Hematopoietic multipotent progenitor cell (in vitro differentiated cells): ENCODE measurements at regions not wholly inside any gene's neighbourhood (a gene's known extent, or its start where the extent isn't known, plus 50 kb on each side); places are given as distances from the start of the nearest gene placed in this dataset.

ENCODE experiments used
- DNase-seq, 3 donors: peaks; one replicate each; pipeline ENCODE4 v3.0.0-alpha.2; 2011 to 2015; ENCODE audit warnings: low read depth in 2 of 3, low spot score in 2 of 3

DNA sequence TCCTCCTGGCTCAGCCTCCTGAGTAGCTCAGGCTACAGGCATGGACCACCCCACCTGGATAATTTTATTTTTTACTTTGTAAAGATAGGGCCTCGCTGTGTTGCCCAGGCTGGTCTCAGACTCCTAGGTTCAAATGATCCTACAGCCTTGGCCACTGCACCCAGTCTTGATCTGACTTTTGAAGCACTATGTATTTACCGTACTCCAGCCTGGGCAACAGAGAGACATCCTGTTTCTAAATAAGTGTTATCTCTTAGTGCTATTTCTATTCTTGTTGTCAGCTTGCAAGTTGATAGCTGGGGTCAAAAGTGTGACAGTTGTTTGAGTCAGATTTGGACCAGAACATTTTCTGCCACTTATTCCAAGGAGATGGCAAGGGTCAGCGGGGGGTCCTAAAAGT is 486.4 kb downstream of the NPIPA7 start:
- DNase-seq: no peak

DNA sequence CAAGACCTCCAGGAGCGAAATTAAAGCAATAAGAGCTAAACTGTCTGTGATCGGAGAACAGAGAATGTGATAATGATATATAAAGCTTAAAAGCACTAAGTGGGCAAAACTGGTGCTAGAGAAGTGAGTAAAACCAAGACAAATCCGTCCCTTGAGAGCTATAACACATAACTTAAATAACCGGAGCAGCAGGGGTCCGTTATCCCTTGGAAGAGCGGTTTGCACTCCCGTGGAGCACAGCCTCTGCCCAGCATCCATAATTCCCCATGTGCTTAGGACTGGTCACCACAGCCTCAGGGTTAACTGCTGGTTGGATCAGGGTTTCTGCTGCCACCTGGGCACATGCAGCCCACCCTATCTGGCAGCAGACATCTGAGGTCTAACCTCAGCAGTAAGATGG is 489.0 kb downstream of the NPIPA7 start:
- DNase-seq: no peak

DNA sequence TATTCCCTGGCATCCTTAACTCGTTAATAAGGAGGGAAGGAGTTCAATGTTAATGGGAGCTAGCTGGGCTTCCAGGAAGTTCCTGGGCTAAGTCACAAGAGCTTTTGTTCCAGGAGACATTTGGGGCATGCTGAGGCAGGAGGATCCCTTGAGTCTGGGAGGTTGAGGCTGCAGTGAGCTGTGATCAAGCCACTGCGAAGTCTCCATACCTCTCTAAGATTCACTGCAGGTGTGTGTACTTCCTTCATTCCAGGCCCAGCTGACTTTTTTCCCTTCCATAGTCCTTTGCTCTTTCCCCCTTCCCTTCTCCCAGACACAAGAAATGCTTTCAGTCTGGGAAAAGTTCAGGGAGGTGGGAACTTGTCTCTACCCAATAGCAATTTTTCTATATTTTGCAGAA is 489.8 kb downstream of the NPIPA7 start:
- no peak for DNase-seq

DNA sequence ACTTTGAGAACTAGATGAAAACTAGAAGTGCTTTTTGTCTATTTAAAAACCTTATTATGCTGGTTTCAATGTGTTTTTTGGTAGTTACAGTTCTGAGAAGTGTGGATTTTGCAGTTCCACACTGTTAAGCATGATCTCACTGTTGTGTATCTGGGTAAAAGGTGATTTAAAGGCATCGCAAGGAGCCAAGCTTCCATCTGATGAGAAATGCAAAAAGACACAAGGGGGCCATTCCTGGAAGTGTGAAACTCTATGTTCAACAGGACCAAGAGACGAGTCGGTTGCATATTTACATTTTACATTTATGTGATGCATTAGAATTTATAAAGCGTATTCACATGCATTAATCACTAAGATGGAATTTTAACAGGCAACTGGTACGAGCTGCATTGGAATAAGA is 490.8 kb downstream of the NPIPA7 start:
- no peak for DNase-seq

- DNase-seq: no peak
These were observed 492.3 kb downstream of the NPIPA7 start for GRCh38 chr16:16871196-16871595.

DNA sequence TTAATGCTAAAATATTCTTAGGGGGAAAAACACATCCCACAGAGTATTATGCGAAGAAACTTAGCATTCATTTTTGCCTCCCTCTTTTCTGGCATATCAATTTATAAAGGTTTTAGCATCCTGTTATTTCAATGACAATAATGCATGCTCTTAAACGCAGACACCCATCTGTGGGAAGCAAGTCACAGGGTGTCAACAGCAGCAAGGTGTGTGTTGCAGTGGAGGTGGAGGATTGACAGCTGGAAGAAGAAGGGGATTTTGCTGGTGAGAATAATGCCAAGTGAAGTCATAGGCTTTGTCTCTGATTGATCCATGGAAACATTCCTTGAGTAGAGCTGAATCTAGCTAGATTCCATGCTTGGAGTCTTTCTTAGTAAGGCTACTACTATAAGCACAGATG is 498.1 kb downstream of the NPIPA7 start:
- no peak for DNase-seq

- DNase-seq: no peak
These were observed 500.8 kb downstream of the NPIPA7 start for GRCh38 chr16:16879567-16880251.

DNA sequence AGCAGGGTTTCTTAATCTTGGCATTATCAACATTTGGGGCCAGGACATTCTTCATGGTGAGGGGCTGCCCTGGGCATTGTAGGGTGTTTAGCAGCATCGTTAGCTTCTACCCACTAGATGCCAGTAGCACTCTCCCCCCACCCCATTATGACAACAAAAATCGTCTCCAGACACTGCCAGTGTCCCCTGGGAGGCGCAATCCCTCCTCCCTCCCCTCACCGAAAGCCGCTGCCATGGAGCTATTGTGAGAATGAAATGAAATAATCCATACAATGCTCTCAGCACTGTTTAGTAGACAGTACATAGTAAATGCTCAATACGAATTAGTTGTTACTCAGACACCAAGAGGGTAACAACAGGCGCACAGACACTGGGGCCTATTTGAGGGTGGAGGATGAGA is 502.9 kb downstream of the NPIPA7 start:
- no peak for DNase-seq

- no peak for DNase-seq
These were observed 503.8 kb downstream of the NPIPA7 start for GRCh38 chr16:16882766-16883165.

GRCh38 chr16:16884451-16884850 is 505.5 kb downstream of the NPIPA7 start:
- no peak for DNase-seq

DNA sequence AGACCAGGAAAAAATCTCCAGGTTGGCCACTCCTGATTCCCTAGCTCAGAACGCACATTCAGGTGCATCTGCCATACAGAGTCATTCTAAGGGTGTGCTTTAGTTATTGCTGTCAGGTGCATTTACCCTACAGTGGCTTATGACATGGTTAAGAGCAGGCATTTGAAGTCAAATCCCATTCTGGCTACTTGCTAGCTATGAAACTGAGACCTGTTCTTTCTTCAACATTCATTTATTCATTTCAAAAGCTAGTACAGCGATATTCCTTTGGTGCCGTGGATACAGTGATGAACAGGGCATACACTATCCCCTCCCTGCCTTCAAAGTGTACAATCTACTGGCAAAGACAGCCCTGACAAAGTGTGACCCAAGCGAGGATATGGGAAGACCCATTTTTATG is 508.3 kb downstream of the NPIPA7 start:
- DNase-seq: no peak

- DNase-seq: no peak
These were observed 512.0 kb downstream of the NPIPA7 start for GRCh38 chr16:16890964-16891363.

DNA sequence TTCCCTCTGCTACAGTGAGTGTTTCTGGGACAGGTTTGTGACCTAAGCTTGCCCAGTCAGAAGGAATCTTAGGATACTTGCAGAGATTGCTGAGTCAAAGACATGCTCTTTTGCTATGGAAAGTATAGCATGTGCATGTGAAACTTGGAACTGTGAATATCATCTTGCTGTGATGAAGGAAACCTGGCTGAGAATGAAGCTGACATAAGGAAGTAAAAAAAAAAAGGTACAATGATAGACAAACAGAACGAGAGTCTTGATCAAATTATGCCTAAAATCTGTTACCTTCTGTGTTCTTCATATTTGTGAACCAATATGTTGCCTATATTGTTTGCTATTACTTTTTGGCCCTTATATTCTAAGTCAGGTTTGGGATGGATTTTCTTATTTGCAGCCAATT is 525.7 kb downstream of the NPIPA7 start:
- DNase-seq: no peak

- DNase-seq: no peak
These were observed 526.9 kb downstream of the NPIPA7 start for GRCh38 chr16:16905850-16906249.

GRCh38 chr16:16907089-16907488 is 528.1 kb downstream of the NPIPA7 start:
- no peak for DNase-seq

DNA sequence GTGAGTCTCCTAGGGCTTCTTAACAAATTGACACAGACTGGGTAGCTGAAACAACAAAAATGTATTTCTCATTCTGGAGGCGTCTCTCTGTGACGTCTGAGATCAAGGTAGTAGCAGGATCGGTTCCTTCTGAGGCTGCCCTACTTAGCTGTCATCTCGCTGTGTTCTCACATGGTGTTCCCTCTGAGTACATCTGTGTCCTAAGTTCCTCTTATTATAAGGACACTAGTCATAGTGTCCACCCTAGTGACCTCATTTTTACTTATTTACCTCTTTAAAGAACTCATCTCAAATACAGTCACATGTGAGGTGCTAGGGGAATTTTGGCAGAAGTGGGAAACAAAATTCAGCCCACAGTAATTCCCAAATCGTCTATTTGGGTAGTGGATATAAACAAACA is 529.1 kb downstream of the NPIPA7 start:
- no peak for DNase-seq

DNA sequence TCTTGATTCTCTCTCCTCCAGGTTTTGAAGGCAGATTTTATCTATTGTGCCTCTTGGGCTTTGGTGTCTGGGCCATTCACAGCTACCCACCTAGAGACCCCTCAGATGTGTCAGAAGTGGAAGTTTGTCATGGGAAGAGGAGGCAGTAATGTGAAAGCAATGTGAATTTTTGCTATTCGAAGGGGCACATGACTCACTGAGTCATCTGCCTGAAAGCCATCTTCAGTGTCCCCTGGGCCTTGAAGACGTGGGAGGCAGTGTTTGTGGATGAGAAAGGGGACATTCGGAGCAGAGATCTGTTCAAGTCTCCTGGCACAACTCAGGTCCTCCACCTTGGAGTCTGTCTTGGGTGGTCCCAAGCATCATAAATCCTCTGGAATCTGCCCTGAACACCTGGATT is 530.2 kb downstream of the NPIPA7 start:
- DNase-seq: no peak

- no peak for DNase-seq
These were observed 531.7 kb downstream of the NPIPA7 start for GRCh38 chr16:16910666-16911065.

DNA sequence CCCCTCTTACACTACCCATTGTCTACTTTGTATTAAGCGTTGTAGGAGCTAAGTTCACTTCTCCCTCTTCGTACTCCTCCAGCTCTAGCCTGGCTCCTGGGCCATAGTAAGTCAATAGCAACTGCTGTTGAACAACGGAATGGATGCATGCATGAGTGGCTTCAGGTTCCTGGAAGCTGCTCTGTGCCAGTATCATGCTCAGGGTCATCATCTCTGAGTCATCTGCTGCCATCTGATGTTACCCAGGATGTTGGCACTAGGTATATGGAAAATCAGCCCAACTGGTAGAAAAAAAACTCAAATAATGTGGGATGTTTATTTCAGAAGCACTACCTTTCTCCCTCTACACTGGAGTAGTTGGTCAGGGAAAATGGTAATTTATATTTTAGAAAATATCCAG is 536.8 kb downstream of the NPIPA7 start:
- DNase-seq: no peak

DNA sequence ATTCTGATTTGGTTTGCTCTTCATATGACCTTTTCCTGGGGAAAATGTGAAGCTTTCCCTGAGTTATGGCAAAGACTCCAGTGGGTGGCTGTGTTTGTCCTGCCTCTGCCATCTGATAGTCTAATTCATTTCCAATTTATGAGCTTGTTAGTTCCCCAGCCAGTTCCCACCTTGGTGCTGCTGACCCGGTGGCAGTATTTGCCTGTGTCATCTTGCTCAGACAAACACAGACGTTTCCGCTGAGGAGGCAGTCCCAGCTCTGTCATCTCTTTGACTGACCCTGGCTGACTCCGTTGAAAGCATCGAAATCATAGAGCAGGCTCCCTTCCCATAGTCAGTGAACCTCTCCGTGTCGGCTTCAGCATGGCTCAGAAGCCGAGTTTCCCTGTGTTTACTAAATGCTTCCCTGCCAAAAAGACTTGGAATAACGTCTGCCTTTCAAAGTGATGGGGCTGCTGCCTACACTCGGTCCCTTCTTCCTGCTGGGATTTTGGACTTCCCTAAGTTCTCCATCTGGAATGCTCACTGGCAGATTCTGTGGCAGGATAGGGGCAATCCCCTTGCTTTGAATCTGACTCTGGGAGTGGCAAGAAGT is 538.3 kb downstream of the NPIPA7 start:
- DNase-seq: no peak

GRCh38 chr16:16923479-16923878 is 544.5 kb downstream of the NPIPA7 start:
- DNase-seq: no peak

- DNase-seq: no peak
These were observed 545.7 kb downstream of the NPIPA7 start for GRCh38 chr16:16924613-16925012.

DNA sequence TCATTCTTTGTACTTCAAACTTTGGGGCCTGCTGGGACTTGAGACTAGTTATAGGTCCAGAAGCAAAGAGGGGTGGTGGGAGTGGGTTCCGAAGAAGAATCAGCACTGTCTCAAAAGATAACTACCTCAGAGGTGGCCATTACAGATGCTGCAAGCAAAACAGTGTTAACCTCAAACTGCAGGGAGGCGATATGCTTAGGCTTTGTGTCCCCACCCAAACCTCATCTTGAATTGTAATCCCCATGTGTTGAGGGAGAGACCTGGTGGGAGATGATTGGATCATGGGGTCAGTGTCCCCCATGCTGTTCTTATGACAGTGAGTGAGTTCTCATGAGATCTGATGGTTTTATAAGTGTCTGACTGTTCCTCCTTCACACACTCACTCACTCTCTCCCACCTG is 545.3 kb downstream of the XYLT1 start:
- DNase-seq: no peak
